A673 (cell line): ENCODE measurements at regions not wholly inside any gene's neighbourhood (a gene's known extent, or its start where the extent isn't known, plus 50 kb on each side); places are given as distances from the start of the nearest gene placed in this dataset.

Experiments
- BruUV-seq: library from RNA; stranded (reverse); fragments of 400-500 nt; replicated peaks from 2 replicates; lab custom pipeline; 2021; lab: Mats Ljungman, UMichigan
- CTCF ChIA-PET: fragments of 300-600 bp; sonication (Branson Sonifier 250); formaldehyde crosslinking; loops from one replicate; lab custom pipeline; 2022; ENCODE audit warnings: antibody characterized with exemption; lab: Charles Lee
- POLR2A ChIA-PET: fragments of 300-600 bp; sonication (Branson Sonifier 250); formaldehyde crosslinking; loops from one replicate; lab custom pipeline; 2022; ENCODE audit warnings: antibody characterized with exemption; ENCODE audit not compliant: low non-redundant PET; lab: Charles Lee
- DNase-seq: peaks from one replicate; pipeline ENCODE4 v3.0.0-alpha.2; 2015; ENCODE audit warnings: low spot score
- H3K27ac ChIP-seq: fragments of 200-600 bp; sonication (generic); 2 replicates; pipeline ENCODE4 v1.5.1; 2016; ENCODE audit warnings: mixed run types, low read depth, mild to moderate bottlenecking, mixed read lengths, antibody characterized with exemption, low read length; ENCODE audit not compliant: poor library complexity, severe bottlenecking
- H3K27me3 ChIP-seq: fragments of 200-600 bp; sonication (generic); replicated peaks from 2 replicates; pipeline ENCODE4 v1.6.1; 2017; ENCODE audit warnings: mixed run types, low read depth, mild to moderate bottlenecking, mixed read lengths, antibody characterized with exemption, low read length; ENCODE audit not compliant: insufficient read depth, poor library complexity
- H3K36me3 ChIP-seq: fragments of 200-600 bp; sonication (generic); 2 replicates; pipeline ENCODE4 v1.6.1; 2016; ENCODE audit warnings: mixed run types, mild to moderate bottlenecking, mixed read lengths, antibody characterized with exemption, low read length; ENCODE audit not compliant: insufficient read depth, poor library complexity, severe bottlenecking
- H3K4me1 ChIP-seq: fragments of 200-600 bp; sonication (generic); 2 replicates; pipeline ENCODE4 v1.6.1; 2017; ENCODE audit warnings: mixed run types, mild to moderate bottlenecking, mixed read lengths, antibody characterized with exemption, low read length; ENCODE audit not compliant: insufficient read depth, poor library complexity, severe bottlenecking
- H3K4me3 ChIP-seq: fragments of 200-600 bp; sonication (generic); 2 replicates; pipeline ENCODE4 v1.5.1; 2016; ENCODE audit warnings: low read depth, mixed run types, mild to moderate bottlenecking, mixed read lengths, low read length; ENCODE audit not compliant: poor library complexity, severe bottlenecking
- H3K9me3 ChIP-seq: fragments of 200-600 bp; sonication (generic); 2 replicates; pipeline ENCODE4 v1.6.1; 2016; ENCODE audit warnings: mixed run types, low read depth, mild to moderate bottlenecking, mixed read lengths, antibody characterized with exemption, low read length; ENCODE audit not compliant: poor library complexity, severe bottlenecking
- CTCF ChIP-seq: fragments of 300-800, 200-600 bp; sonication (generic); conservative IDR thresholded peaks from 2 replicates; pipeline ENCODE4 v1.5.1; 2017; ENCODE audit warnings: low read depth, mild to moderate bottlenecking, antibody characterized with exemption, low read length, moderate library complexity, mixed read lengths
- EZH2 ChIP-seq: fragments of 200-600 bp; sonication (generic); IDR thresholded peaks from 2 replicates; pipeline ENCODE4 v1.6.1; 2017; ENCODE audit warnings: borderline replicate concordance, low read depth, mild to moderate bottlenecking, mixed read lengths, antibody characterized with exemption, low read length; ENCODE audit not compliant: poor library complexity, severe bottlenecking
- intact Hi-C: fragments of 100-400 bp; cut with micrococcal nuclease; formaldehyde crosslinking; loops from one replicate; pipeline ENCODE4 v1.10.0; 2022; ENCODE audit not compliant: unreplicated experiment

- ChIA-PET POLR2A (no interaction called here), CTCF (no interaction called here)
- no TSS peak for BruUV-seq
- TF ChIP-seq CTCF, result no peak
- no peak for TF ChIP-seq EZH2
- Histone ChIP-seq H3K4me3 (no peak overlapping the region), H3K27ac (no peak overlapping the region), H3K27me3 (no peaks in the 10 kb centered on the region), H3K4me1 (no peaks in the 10 kb centered on the region), H3K9me3 (no peaks in the 10 kb centered on the region), H3K36me3 (no peaks in the 10 kb centered on the region)
- no peak for DNase-seq
- intact Hi-C loops, result no loop called here
These were observed 402.3 kb upstream of the ADAMTSL1 start for GRCh38 chr9:18071651-18072060.

- H3K4me3 ChIP-seq, result no peak overlapping the region
- BruUV-seq, result no TSS peak
- H3K27me3 ChIP-seq, result no peaks in the 10 kb centered on the region
- ChIA-PET POLR2A (no interaction called here), CTCF (no interaction called here)
- H3K9me3 ChIP-seq, result no peaks in the 10 kb centered on the region
- DNase-seq, result no peak
- intact Hi-C loops, result no loop called here
- H3K4me1 ChIP-seq, result no peaks in the 10 kb centered on the region
- H3K36me3 ChIP-seq, result no peaks in the 10 kb centered on the region
- H3K27ac ChIP-seq, result no peak overlapping the region
- no peak for TF ChIP-seq EZH2
- TF ChIP-seq CTCF, result no peak
These were observed 401.0 kb upstream of the ADAMTSL1 start for GRCh38 chr9:18073002-18073401.

GRCh38 chr9:18074041-18074440 lies 399.9 kb upstream of the ADAMTSL1 start:
- no peaks in the 10 kb centered on the region for H3K4me1 ChIP-seq
- no peak overlapping the region for H3K4me3 ChIP-seq
- ChIA-PET POLR2A (no interaction called here), CTCF (no interaction called here)
- H3K27ac ChIP-seq, result no peak overlapping the region
- DNase-seq, result no peak
- TF ChIP-seq CTCF (no peak), EZH2 (no peak)
- BruUV-seq, result no TSS peak
- H3K9me3 ChIP-seq, result no peaks in the 10 kb centered on the region
- intact Hi-C loops, result no loop called here
- H3K36me3 ChIP-seq, result no peaks in the 10 kb centered on the region
- no peaks in the 10 kb centered on the region for H3K27me3 ChIP-seq
